KMS-11 (cell line): ENCODE measurements at regions not wholly inside any gene's neighbourhood (a gene's known extent, or its start where the extent isn't known, plus 50 kb on each side); places are given as distances from the start of the nearest gene placed in this dataset.
"Not testable (repeated sequence)": the region's sequence is repeated elsewhere in the genome, so short reads cannot be mapped to it uniquely, and the experiment has no call there.

Experiments used
- H2AFZ ChIP-seq: fragments of 200-600 bp; sonication (generic); 2 replicates; pipeline ENCODE4 v1.6.1; 2016; ENCODE audit warnings: antibody characterized with exemption, mixed run types, low read depth
- H3K27ac ChIP-seq: fragments of 200-600 bp; sonication (generic); 2 replicates; pipeline ENCODE4 v1.6.1; 2016; ENCODE audit warnings: mild to moderate bottlenecking, mixed run types
- H3K27me3 ChIP-seq: fragments of 200-600 bp; sonication (generic); 2 replicates; pipeline ENCODE4 v1.6.1; 2017; ENCODE audit warnings: mild to moderate bottlenecking, low read depth, mixed run types, moderate library complexity; ENCODE audit not compliant: insufficient read depth
- H3K36me3 ChIP-seq: fragments of 200-600 bp; sonication (generic); 2 replicates; pipeline ENCODE4 v1.6.1; 2017; ENCODE audit warnings: mild to moderate bottlenecking, mixed run types; ENCODE audit not compliant: insufficient read depth
- H3K4me1 ChIP-seq: fragments of 200-600 bp; sonication (generic); 2 replicates; pipeline ENCODE4 v1.6.1; 2016; ENCODE audit warnings: mild to moderate bottlenecking, low read depth, mixed run types; ENCODE audit not compliant: poor library complexity, severe bottlenecking
- H3K4me2 ChIP-seq: fragments of 200-600 bp; sonication (generic); 2 replicates; pipeline ENCODE4 v1.7.0; 2016; ENCODE audit warnings: mild to moderate bottlenecking, mixed run types
- H3K4me3 ChIP-seq: fragments of 200-600 bp; sonication (generic); IDR thresholded peaks from 2 replicates; pipeline ENCODE4 v1.6.1; 2017; ENCODE audit warnings: low read depth, low read length, mixed read lengths; ENCODE audit not compliant: insufficient read depth
- H3K79me2 ChIP-seq: fragments of 200-600 bp; sonication (generic); 2 replicates; pipeline ENCODE4 v1.6.1; 2016; ENCODE audit warnings: low read depth, mixed run types; ENCODE audit not compliant: insufficient read depth
- H3K9ac ChIP-seq: fragments of 200-600 bp; sonication (generic); 2 replicates; pipeline ENCODE4 v1.6.1; 2016; ENCODE audit warnings: mild to moderate bottlenecking, mixed run types
- H4K20me1 ChIP-seq: fragments of 200-600 bp; sonication (generic); 2 replicates; pipeline ENCODE4 v1.6.1; 2016; ENCODE audit warnings: mild to moderate bottlenecking, mixed run types; ENCODE audit not compliant: insufficient read depth
- CTCF ChIP-seq: fragments of 200-600 bp; sonication (generic); conservative IDR thresholded peaks from 2 replicates; pipeline ENCODE4 v1.6.1; 2017; ENCODE audit warnings: low read depth, mild to moderate bottlenecking, antibody characterized with exemption, low read length, moderate library complexity, mixed read lengths

- H3K36me3 ChIP-seq, result no peaks in the 10 kb centered on the region
- no peaks in the 10 kb centered on the region for H3K27me3 ChIP-seq
- no peak overlapping the region for H3K4me2 ChIP-seq
- no peak overlapping the region for H3K9ac ChIP-seq
- TF ChIP-seq CTCF, result no peak
- no peaks in the 10 kb centered on the region for H4K20me1 ChIP-seq
- no peak overlapping the region for H2AFZ ChIP-seq
- H3K27ac ChIP-seq, result no peak overlapping the region
- no peak overlapping the region for H3K4me3 ChIP-seq
- H3K4me1 ChIP-seq, result no peaks in the 10 kb centered on the region
- no peaks in the 10 kb centered on the region for H3K79me2 ChIP-seq
These were observed 396.9 kb downstream of the RAB38 start for GRCh38 chr11:87778357-87778756.

- Histone ChIP-seq H3K36me3 (no peaks in the 10 kb centered on the region), H2AFZ (no peak overlapping the region), H3K4me3 (no peak overlapping the region), H3K4me1 (no peaks in the 10 kb centered on the region), H4K20me1 (no peaks in the 10 kb centered on the region), H3K4me2 (no peak overlapping the region), H3K9ac (no peak overlapping the region), H3K27me3 (no peaks in the 10 kb centered on the region), H3K27ac (no peak overlapping the region), H3K79me2 (no peaks in the 10 kb centered on the region)
- TF ChIP-seq CTCF, result no peak
These were observed 400.2 kb downstream of the RAB38 start for GRCh38 chr11:87775036-87775435.

GRCh38 chr11:87769661-87770060 lies 405.6 kb downstream of the RAB38 start:
- no peak overlapping the region for H3K9ac ChIP-seq
- H4K20me1 ChIP-seq, result no peaks in the 10 kb centered on the region
- no peaks in the 10 kb centered on the region for H3K79me2 ChIP-seq
- H2AFZ ChIP-seq, result no peak overlapping the region
- H3K27ac ChIP-seq, result no peak overlapping the region
- no peaks in the 10 kb centered on the region for H3K36me3 ChIP-seq
- H3K4me2 ChIP-seq, result no peak overlapping the region
- H3K4me1 ChIP-seq, result no peaks in the 10 kb centered on the region
- H3K27me3 ChIP-seq, result no peaks in the 10 kb centered on the region
- no peak overlapping the region for H3K4me3 ChIP-seq
- TF ChIP-seq CTCF, result no peak

- Histone ChIP-seq H3K36me3 (no peaks in the 10 kb centered on the region), H3K79me2 (no peaks in the 10 kb centered on the region), H3K4me2 (no peak overlapping the region), H3K9ac (no peak overlapping the region), H4K20me1 (no peaks in the 10 kb centered on the region), H3K27ac (no peak overlapping the region), H3K4me3 (no peak overlapping the region), H3K27me3 (no peaks in the 10 kb centered on the region), H2AFZ (no peak overlapping the region), H3K4me1 (no peaks in the 10 kb centered on the region)
- TF ChIP-seq CTCF, result no peak
These were observed 407.6 kb downstream of the RAB38 start for GRCh38 chr11:87767615-87768014.

- H3K27me3 ChIP-seq, H4K20me1 ChIP-seq, H3K36me3 ChIP-seq, H3K4me1 ChIP-seq, H2AFZ ChIP-seq, H3K27ac ChIP-seq, H3K4me2 ChIP-seq, H3K9ac ChIP-seq, H3K79me2 ChIP-seq, H3K4me3 ChIP-seq: not testable (repeated sequence)
These were observed 411.2 kb downstream of the RAB38 start for GRCh38 chr11:87764075-87764474.
